Stimulated activated CD4-positive, alpha-beta T cell treated with anti-CD3 and anti-CD28 coated beads, Interleukin-2, amount 100 ng/mL, for 48 hours (primary cell): ENCODE measurements at regions not wholly inside any gene's neighbourhood (a gene's known extent, or its start where the extent isn't known, plus 50 kb on each side); places are given as distances from the start of the nearest gene placed in this dataset.
"Not testable (repeated sequence)": the region's sequence is repeated elsewhere in the genome, so short reads cannot be mapped to it uniquely, and the experiment has no call there.

Experiments
- DNase-seq, 2 donors: peaks; one replicate each; pipeline ENCODE4 v3.0.0-alpha.2; 2020

GRCh38 chr6:28585335-28585734 is 59.7 kb downstream of the GPX5 start:
- no peak for DNase-seq

GRCh38 chr6:28586324-28586723 is 60.6 kb downstream of the GPX5 start:
- no peak for DNase-seq

GRCh38 chr6:28586962-28587745 is 61.5 kb downstream of the GPX5 start:
- DNase-seq: peak; percentile 45 to 52

GRCh38 chr6:28587746-28588075 is 62.0 kb downstream of the GPX5 start:
- no peak for DNase-seq

- DNase-seq: no peak
Observed at GRCh38 chr6:28588666-28589065, 63.0 kb downstream of the GPX5 start.

- DNase-seq: peak; percentile 48 to 59
Observed at GRCh38 chr6:28589234-28589956, 63.7 kb downstream of the GPX5 start.

GRCh38 chr6:28589957-28590349 is 64.3 kb downstream of the GPX5 start:
- no peak for DNase-seq

- DNase-seq: peak in 1 of 2 donors; percentile 41
Observed at GRCh38 chr6:28597217-28597835, 71.6 kb downstream of the GPX5 start.

- no peak for DNase-seq
Observed at GRCh38 chr6:28597924-28598722, 72.4 kb downstream of the GPX5 start.

GRCh38 chr6:28598757-28599686 is 73.3 kb downstream of the GPX5 start:
- DNase-seq: no peak

GRCh38 chr6:28600245-28600644 is 74.6 kb downstream of the GPX5 start:
- no peak for DNase-seq

- no peak for DNase-seq
Observed at GRCh38 chr6:28603891-28604290, 78.2 kb downstream of the GPX5 start.

GRCh38 chr6:28606424-28607391 is 81.0 kb downstream of the GPX5 start:
- DNase-seq: peak; percentile 49 to 51

GRCh38 chr6:28607990-28608389 is 82.3 kb downstream of the GPX5 start:
- DNase-seq: no peak

- no peak for DNase-seq
Observed at GRCh38 chr6:28609672-28610071, 84.0 kb downstream of the GPX5 start.

GRCh38 chr6:28615616-28615954 is 89.9 kb downstream of the GPX5 start:
- DNase-seq: no peak

- no peak for DNase-seq
Observed at GRCh38 chr6:28615955-28616747, 90.5 kb downstream of the GPX5 start.

- DNase-seq: no peak
Observed at GRCh38 chr6:28618898-28619555, 93.3 kb downstream of the GPX5 start.

GRCh38 chr6:28621268-28621667 is 95.6 kb downstream of the GPX5 start:
- not testable (repeated sequence) for DNase-seq
